GM18508 (cell line): ENCODE measurements at regions not wholly inside any gene's neighbourhood (a gene's known extent, or its start where the extent isn't known, plus 50 kb on each side); places are given as distances from the start of the nearest gene placed in this dataset.
"Not testable (repeated sequence)": the region's sequence is repeated elsewhere in the genome, so short reads cannot be mapped to it uniquely, and the experiment has no call there.

Experiments
- ATAC-seq: cut with Tn5 transposase; IDR thresholded peaks from one replicate; pipeline ENCODE4 v1.9.1; 2021; ENCODE audit warnings: moderate number of reproducible peaks; ENCODE audit not compliant: insufficient read depth, unreplicated experiment

GRCh38 chr4:53702334-53703266, 111.3 kb upstream of the LNX1 start:
- peak; percentile 56 for ATAC-seq

GRCh38 chr4:53701260-53701659, 110.0 kb upstream of the LNX1 start:
- not testable (repeated sequence) for ATAC-seq

- not testable (repeated sequence) for ATAC-seq
Observed at GRCh38 chr4:53699310-53699709, 108.0 kb upstream of the LNX1 start.

- no peak for ATAC-seq
Observed at GRCh38 chr4:53697016-53697685, 105.9 kb upstream of the LNX1 start.

GRCh38 chr4:53695540-53696463, 104.5 kb upstream of the LNX1 start:
- ATAC-seq = no peak

GRCh38 chr4:53694666-53695065, 103.4 kb upstream of the LNX1 start:
- no peak for ATAC-seq

- ATAC-seq = no peak
Observed at GRCh38 chr4:53693909-53694308, 102.6 kb upstream of the LNX1 start.

- ATAC-seq = no peak
Observed at GRCh38 chr4:53693408-53693807, 102.1 kb upstream of the LNX1 start.

GRCh38 chr4:53688186-53688790, 97.0 kb upstream of the LNX1 start:
- ATAC-seq = peak; percentile 92

- no peak for ATAC-seq
Observed at GRCh38 chr4:53686521-53686920, 95.2 kb upstream of the LNX1 start.

GRCh38 chr4:53684136-53685130, 93.1 kb upstream of the LNX1 start:
- no peak for ATAC-seq

- ATAC-seq = no peak
Observed at GRCh38 chr4:53682908-53683307, 91.6 kb upstream of the LNX1 start.

- ATAC-seq = no peak
Observed at GRCh38 chr4:53682196-53682595, 90.9 kb upstream of the LNX1 start.

GRCh38 chr4:53680598-53680997, 89.3 kb upstream of the LNX1 start:
- ATAC-seq = no peak

GRCh38 chr4:53680168-53680567, 88.9 kb upstream of the LNX1 start:
- ATAC-seq = no peak

- no peak for ATAC-seq
Observed at GRCh38 chr4:53676402-53676871, 85.2 kb upstream of the LNX1 start.

- ATAC-seq = no peak
Observed at GRCh38 chr4:53674903-53675302, 83.6 kb upstream of the LNX1 start.

- ATAC-seq = no peak
Observed at GRCh38 chr4:53672873-53673272, 81.6 kb upstream of the LNX1 start.

GRCh38 chr4:53671757-53672156, 80.5 kb upstream of the LNX1 start:
- ATAC-seq = no peak
